GM12878 (cell line): ENCODE measurements at regions not wholly inside any gene's neighbourhood (a gene's known extent, or its start where the extent isn't known, plus 50 kb on each side); places are given as distances from the start of the nearest gene placed in this dataset.

Experiments
- ATAC-seq: fragments of 200-7000 bp; cut with Tn5 transposase; 3 replicates; pipeline ENCODE4 v1.9.1; 2020; ENCODE audit warnings: mild to moderate bottlenecking, moderate library complexity
- BruUV-seq: library from RNA; stranded (reverse); fragments of 400-500 nt; replicated peaks from 2 replicates; lab custom pipeline; 2021; lab: Mats Ljungman, UMichigan
- CTCF ChIA-PET: fragments of 300-600 bp; sonication (Branson Sonifier 250); formaldehyde crosslinking; extraction: SDS; loops from one replicate; lab custom pipeline; 2021; ENCODE audit warnings: inconsistent platforms; lab: Yijun Ruan, JAX
- POLR2A ChIA-PET: fragments of 350-600 bp; formaldehyde crosslinking; extraction: SDS; loops from one replicate; lab custom pipeline; 2021; ENCODE audit warnings: inconsistent platforms; lab: Charles Lee
- RAD21 ChIA-PET: fragments of 300-600 bp; sonication (Branson Sonifier 250); formaldehyde crosslinking; loops from one replicate; lab custom pipeline; 2023; ENCODE audit warnings: antibody characterized with exemption; ENCODE audit not compliant: unreplicated experiment; lab: Charles Lee
- SMC1A ChIA-PET: fragments of 300-600 bp; sonication (Branson Sonifier 250); formaldehyde crosslinking; loops from one replicate; lab custom pipeline; 2023; ENCODE audit not compliant: unreplicated experiment, uncharacterized antibody; lab: Charles Lee
- DNase-seq: peaks from one replicate; pipeline ENCODE4 v3.0.0-alpha.2; 2011; ENCODE audit warnings: low read depth, low spot score
- FAIRE-seq: peaks from 3 replicates; lab custom pipeline; 2011; peaks lifted over from hg19 to GRCh38; lab: Jason Lieb, UNC
- H2AFZ ChIP-seq: 2 replicates; pipeline ENCODE4 v1.6.0; 2011; ENCODE audit warnings: low read depth, low read length, control low read depth; ENCODE audit not compliant: control insufficient read depth
- H3K27ac ChIP-seq: 2 replicates; pipeline ENCODE4 v1.5.1; 2011; ENCODE audit warnings: control low read depth; ENCODE audit not compliant: control insufficient read depth, insufficient read depth
- H3K27me3 ChIP-seq, 2 experiments: replicated peaks in 1 of 2; 2 replicates each; pipeline versions ENCODE4 v1.6.0 to v1.6.1; 2011; ENCODE audit warnings: low read length in 1 of 2; ENCODE audit not compliant: control insufficient read depth in 2 of 2, insufficient read depth in 2 of 2
- H3K36me3 ChIP-seq, 2 experiments: 2 replicates each; pipeline ENCODE4 v1.5.1; 2011; ENCODE audit warnings: low read length in 1 of 2; ENCODE audit not compliant: control insufficient read depth in 2 of 2, insufficient read depth in 2 of 2
- H3K4me1 ChIP-seq: 2 replicates; pipeline ENCODE4 v1.6.1; 2011; ENCODE audit warnings: mild to moderate bottlenecking, low read length, moderate library complexity, mixed read lengths; ENCODE audit not compliant: control insufficient read depth, insufficient read depth
- H3K4me2 ChIP-seq: 2 replicates; pipeline ENCODE4 v1.6.0; 2011; ENCODE audit warnings: control low read depth; ENCODE audit not compliant: control insufficient read depth, insufficient read depth
- H3K4me3 ChIP-seq: fragments of 200-600 bp; sonication (generic); 2 replicates; pipeline ENCODE4 v1.5.1; 2016
- H3K79me2 ChIP-seq: 2 replicates; pipeline ENCODE4 v1.6.0; 2011; ENCODE audit warnings: low read length; ENCODE audit not compliant: control insufficient read depth, insufficient read depth
- H3K9ac ChIP-seq: 2 replicates; pipeline ENCODE4 v1.8.0; 2011; ENCODE audit warnings: low read length, control low read depth, mixed read lengths; ENCODE audit not compliant: control insufficient read depth, insufficient read depth
- H3K9me3 ChIP-seq: replicated peaks from 3 replicates; pipeline ENCODE4 v1.5.1; 2011; ENCODE audit warnings: mild to moderate bottlenecking, low read length; ENCODE audit not compliant: control insufficient read depth, insufficient read depth
- H4K20me1 ChIP-seq: 2 replicates; pipeline ENCODE4 v1.6.0; 2011; ENCODE audit not compliant: control insufficient read depth, insufficient read depth
- E2F8 ChIP-seq: fragments of 450-650 bp; IDR thresholded peaks from 2 replicates; pipeline ENCODE4 v1.6.1; 2018; ENCODE audit warnings: mild to moderate bottlenecking, low read depth, moderate library complexity; ENCODE audit not compliant: partially characterized antibody
- KDM1A ChIP-seq: fragments of 200-600 bp; sonication (generic); IDR thresholded peaks from 2 replicates; pipeline ENCODE4 v1.6.1; 2016; ENCODE audit warnings: borderline replicate concordance
- WGBS: methylation state at CpG from one replicate; pipeline ENCODE4 v1.1.6; 2016; ENCODE audit warnings: low lambda C conversion rate; ENCODE audit not compliant: insufficient replicate concordance, insufficient coverage; ENCODE audit errors: missing lambda C conversion rate; 5-methylcytosine and 5-hydroxymethylcytosine counted together
- in situ Hi-C: fragments of 300-500 bp; cut with MboI; formaldehyde crosslinking; loops from 9 replicates; pipeline ENCODE4 v1.14.3; 2018; ENCODE audit warnings: mixed read lengths
- intact Hi-C: fragments of 100-400 bp; cut with micrococcal nuclease; formaldehyde crosslinking; loops from one replicate; pipeline ENCODE4 v1.14.2; 2022; ENCODE audit not compliant: unreplicated experiment
- TF ChIP-seq, protein P1 (sequence below): fragments of 450-650 bp; formaldehyde crosslinking; IDR thresholded peaks from 2 replicates; pipeline ENCODE4 v1.5.0; 2022; ENCODE audit warnings: mild to moderate bottlenecking, missing genetic modification characterization

DNA sequence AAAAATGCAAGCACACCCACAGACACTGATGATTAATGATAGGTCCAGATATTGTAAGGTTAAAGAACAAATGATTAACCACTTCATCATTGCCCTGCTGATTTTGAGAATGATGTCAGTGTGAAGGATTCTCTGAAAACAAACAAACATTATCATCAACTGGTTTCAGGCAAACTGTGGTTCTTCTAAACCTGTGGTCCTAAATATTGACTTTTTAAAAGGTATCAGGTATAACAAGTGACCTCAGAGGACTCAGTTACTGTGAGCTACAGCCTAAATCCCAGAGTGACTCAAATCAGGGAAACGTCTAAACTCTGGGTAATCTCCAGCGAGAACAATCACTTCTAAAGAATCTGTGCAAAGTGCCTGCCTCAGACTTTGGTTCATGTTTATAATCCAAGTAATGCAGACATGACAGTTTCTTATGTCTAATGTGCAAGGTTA, 172.3 kb upstream of the CDH6 start:
- no peak for TF ChIP-seq E2F8
- TF ChIP-seq, protein P1, sequence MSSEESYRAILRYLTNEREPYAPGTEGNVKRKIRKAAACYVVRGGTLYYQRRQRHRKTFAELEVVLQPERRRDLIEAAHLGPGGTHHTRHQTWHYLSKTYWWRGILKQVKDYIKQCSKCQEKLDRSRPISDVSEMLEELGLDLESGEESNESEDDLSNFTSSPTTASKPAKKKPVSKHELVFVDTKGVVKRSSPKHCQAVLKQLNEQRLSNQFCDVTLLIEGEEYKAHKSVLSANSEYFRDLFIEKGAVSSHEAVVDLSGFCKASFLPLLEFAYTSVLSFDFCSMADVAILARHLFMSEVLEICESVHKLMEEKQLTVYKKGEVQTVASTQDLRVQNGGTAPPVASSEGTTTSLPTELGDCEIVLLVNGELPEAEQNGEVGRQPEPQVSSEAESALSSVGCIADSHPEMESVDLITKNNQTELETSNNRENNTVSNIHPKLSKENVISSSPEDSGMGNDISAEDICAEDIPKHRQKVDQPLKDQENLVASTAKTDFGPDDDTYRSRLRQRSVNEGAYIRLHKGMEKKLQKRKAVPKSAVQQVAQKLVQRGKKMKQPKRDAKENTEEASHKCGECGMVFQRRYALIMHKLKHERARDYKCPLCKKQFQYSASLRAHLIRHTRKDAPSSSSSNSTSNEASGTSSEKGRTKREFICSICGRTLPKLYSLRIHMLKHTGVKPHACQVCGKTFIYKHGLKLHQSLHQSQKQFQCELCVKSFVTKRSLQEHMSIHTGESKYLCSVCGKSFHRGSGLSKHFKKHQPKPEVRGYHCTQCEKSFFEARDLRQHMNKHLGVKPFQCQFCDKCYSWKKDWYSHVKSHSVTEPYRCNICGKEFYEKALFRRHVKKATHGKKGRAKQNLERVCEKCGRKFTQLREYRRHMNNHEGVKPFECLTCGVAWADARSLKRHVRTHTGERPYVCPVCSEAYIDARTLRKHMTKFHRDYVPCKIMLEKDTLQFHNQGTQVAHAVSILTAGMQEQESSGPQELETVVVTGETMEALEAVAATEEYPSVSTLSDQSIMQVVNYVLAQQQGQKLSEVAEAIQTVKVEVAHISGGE (CRISPR knock-in tag): no peak
- no peak for TF ChIP-seq KDM1A
- H3K27ac ChIP-seq: no peak overlapping the region
- H3K36me3 ChIP-seq: no peaks in the 10 kb centered on the region
- no peaks in the 10 kb centered on the region for H3K79me2 ChIP-seq
- ChIA-PET POLR2A (no interaction called here), SMC1A (no interaction called here), RAD21 (no interaction called here), CTCF (interaction anchor here (0.5 kb wide), 1 partner anchor 185 kb away, joined by 3 read pairs; no protein-coding TSS in a partner anchor)
- in situ Hi-C loops: no loop called here
- DNase-seq (no peak), FAIRE-seq (no peak), ATAC-seq (no peak)
- intact Hi-C loops: no loop called here
- H3K4me3 ChIP-seq: no peak overlapping the region
- H3K9ac ChIP-seq: no peak overlapping the region
- H2AFZ ChIP-seq: no peak overlapping the region
- H3K9me3 ChIP-seq: no peaks in the 10 kb centered on the region
- 22% methylated on average over 2 of the region's 2 CpGs for whole genome bisulfite sequencing
- no peak overlapping the region for H3K4me2 ChIP-seq
- no TSS peak for BruUV-seq
- H3K4me1 ChIP-seq: no peaks in the 10 kb centered on the region
- no peaks in the 10 kb centered on the region for H3K27me3 ChIP-seq
- H4K20me1 ChIP-seq: no peaks in the 10 kb centered on the region
